Astrocyte of the spinal cord (primary cell): ENCODE measurements at regions not wholly inside any gene's neighbourhood (a gene's known extent, or its start where the extent isn't known, plus 50 kb on each side); places are given as distances from the start of the nearest gene placed in this dataset.

ENCODE experiments used
- DNase-seq: peaks from one replicate; pipeline ENCODE4 v3.0.0; 2011; ENCODE audit warnings: low read depth, low spot score
- H3K4me3 ChIP-seq: 2 replicates; pipeline ENCODE4 v1.5.1; 2011; ENCODE audit warnings: low read depth, mild to moderate bottlenecking, low read length, moderate library complexity
- CTCF ChIP-seq: IDR thresholded peaks from 2 replicates; pipeline ENCODE4 v1.5.1; 2012; ENCODE audit warnings: low read depth, mild to moderate bottlenecking, low read length, inconsistent platforms
- in situ Hi-C: cut with HindIII; loops from 2 replicates; pipeline ENCODE4 v1.10.0; 2017; ENCODE audit warnings: low sequenced_read_pairs

DNA sequence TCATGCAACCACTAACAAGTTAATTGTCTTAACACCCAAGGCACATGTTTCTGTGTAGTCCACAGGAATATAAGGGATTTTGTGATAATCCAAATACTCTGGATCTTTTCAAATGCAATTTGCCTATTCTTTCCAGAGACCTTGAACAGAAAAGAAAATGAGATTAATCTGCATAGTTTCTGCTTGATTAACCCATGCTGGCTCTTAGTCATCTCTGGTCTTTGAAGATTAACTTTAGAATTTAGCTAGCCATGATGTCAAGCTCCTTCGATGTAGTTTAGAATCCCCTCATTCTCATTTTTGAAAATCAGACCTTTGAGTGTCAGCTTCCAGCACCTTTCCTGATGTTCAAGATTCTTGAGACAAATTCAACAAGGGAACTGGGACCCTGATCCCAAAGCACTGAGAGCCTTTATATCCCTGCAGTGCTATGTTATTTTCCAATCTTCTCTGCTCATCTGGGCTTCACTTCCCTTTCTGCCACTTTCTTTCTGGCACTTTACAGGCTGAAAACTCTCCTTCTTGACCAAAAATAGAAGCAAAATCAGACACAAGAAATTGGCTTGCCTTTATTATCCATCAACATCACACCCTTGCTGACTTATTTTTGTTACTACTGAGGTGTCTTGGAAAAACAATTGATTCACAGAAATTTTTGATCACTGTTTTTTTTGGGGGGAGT, 155.5 kb downstream of the PALM2AKAP2 start:
- TF ChIP-seq CTCF = no peak
- no peak for DNase-seq
- no peak overlapping the region for H3K4me3 ChIP-seq
- in situ Hi-C loops = no loop called here

DNA sequence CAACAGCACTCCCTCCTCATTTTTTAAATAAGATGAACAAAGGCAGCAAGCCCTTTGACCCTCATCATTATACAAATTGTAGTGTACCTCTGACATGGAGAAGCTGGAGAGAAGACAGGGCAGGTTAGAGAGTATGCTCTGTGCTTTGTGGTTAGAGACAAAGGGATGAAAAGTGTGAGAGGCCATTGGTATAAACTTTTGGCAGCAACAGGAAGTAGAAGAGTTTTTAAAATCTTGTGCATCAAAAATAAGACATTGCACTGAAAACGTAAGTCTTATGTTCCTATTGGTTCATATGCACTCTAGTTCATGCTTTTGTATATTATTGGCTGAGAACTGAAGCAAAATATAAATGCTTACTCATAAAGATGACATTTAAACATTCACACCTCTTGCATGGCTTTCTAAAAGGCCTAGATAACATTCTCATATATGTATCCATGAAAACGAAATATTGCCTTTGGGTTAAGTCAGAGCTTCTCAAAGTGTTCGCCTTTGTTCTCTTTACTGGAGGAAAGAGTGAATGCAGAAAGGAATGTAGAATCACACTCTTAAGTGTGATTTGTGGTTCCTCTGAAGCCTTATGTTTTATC, 158.0 kb downstream of the PALM2AKAP2 start:
- TF ChIP-seq CTCF = no peak
- in situ Hi-C loops = no loop called here
- no peak for DNase-seq
- no peak overlapping the region for H3K4me3 ChIP-seq

DNA sequence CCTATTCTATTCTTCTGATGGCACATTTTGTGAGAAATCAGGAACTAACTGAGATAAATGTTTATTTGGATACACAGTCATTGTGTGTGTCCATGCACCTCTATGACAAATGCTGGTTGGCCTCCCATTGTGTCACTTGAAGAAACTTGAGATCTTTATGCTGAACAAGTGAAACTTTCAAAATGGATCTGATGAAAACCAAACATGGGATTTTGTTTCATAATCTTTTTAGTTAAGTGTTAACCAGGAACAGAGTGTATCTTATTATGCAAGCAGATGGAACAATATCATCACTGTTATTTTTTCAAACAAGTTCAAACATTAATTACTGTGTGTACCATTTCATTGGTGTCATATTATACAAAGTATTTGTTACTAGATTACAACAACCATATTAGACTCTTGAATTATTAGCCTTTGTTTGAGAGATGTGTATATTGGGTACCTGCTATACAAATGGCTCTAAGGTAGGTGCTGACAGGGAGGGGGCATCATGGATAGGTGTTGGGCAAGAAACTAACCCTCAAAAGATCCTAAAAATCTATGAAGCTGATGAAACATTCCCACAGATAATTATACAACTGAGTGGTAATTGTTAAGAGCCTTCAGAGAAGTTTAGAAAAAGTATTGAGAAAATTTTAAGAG, 159.8 kb downstream of the PALM2AKAP2 start:
- DNase-seq = no peak
- no peak overlapping the region for H3K4me3 ChIP-seq
- no peak for TF ChIP-seq CTCF
- in situ Hi-C loops = no loop called here

DNA sequence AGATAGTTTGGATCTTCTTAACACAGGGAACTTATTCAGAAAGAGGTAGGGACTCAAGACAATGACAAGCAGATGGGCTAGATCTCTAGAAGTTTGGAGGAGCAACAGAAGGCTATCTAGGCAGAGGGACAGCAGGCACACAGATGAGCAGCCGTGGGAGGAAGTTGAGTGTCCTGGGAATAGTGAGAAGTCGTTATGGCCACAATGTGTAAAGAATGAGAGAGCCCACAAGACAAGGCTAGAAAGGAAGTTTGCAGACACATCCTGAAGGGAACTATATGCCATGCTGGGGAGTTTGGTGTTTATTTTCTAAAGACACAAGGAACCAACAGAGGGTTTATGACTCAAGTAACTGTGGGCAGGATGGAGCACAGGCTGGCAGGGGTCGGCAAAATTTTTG, 160.6 kb downstream of the PALM2AKAP2 start:
- H3K4me3 ChIP-seq = no peak overlapping the region
- TF ChIP-seq CTCF = no peak
- no peak for DNase-seq
- in situ Hi-C loops = no loop called here

- H3K4me3 ChIP-seq = no peak overlapping the region
- no peak for DNase-seq
- no peak for TF ChIP-seq CTCF
- in situ Hi-C loops = no loop called here
Measured at GRCh38 chr9:109941771-109942170, 161.8 kb downstream of the PALM2AKAP2 start.

DNA sequence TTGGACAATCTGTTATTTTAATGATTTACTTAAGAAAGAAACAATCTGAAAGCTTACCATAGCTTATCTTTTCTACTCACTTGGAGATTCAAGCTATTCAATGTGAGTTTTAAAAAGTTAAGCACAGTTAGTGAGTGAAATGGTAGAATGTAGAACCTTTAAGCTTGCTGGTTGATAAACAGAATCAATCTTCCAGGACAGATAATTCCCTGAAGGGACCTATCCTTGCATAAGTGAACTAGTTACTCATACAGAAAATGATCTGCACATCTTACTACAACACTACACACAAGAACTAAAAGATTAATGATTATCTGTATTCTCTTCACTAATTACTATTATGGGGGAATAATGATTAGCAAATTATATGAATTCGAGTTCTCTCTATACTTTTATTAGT, 165.6 kb downstream of the PALM2AKAP2 start:
- no peak overlapping the region for H3K4me3 ChIP-seq
- in situ Hi-C loops = no loop called here
- no peak for DNase-seq
- no peak for TF ChIP-seq CTCF
